ENCODE measurements at regions not wholly inside any gene's neighbourhood (a gene's known extent, or its start where the extent isn't known, plus 50 kb on each side); places are given as distances from the start of the nearest gene placed in this dataset.

DNA sequence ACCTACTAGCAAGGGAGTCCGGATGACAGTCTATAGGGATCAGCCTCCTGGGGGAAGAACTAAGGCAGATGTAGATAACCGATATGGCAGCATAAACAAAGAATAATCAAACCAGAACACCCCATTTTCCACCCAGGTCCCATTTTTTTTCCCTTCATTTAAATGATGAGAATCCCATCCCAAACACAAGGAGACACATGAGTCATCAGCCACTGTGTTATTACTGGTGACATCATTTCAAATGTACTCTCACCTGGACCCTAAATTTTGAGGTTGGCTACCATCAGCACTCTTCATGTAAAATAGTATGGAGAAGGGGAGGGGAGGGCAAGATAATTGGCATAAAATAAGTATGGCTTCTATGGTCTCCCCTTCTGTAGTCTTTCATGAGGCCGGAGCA lies 108.9 kb upstream of the GUCA2B start:
- Histone ChIP-seq H2BK5ac (ENCODE audit: insufficient read length, low read length) (no peak overlapping the region), H3K4me2 (ENCODE audit: insufficient read depth, insufficient read length, low read length) (no peak overlapping the region), H3K79me2 (ENCODE audit: insufficient read depth, low read length) (no peaks in the 10 kb centered on the region), H3K79me1 (ENCODE audit: insufficient read depth, low read depth, low read length, poor library complexity, severe bottlenecking) (no peaks in the 10 kb centered on the region), H4K8ac (replicated peaks; ENCODE audit: insufficient read length, low read depth, low read length) (no peak overlapping the region), H2BK20ac (ENCODE audit: low read depth, low read length, poor library complexity, severe bottlenecking) (no peak overlapping the region), H3K56ac (ENCODE audit: insufficient read length, low read depth, low read length) (no peak overlapping the region), H4K5ac (ENCODE audit: insufficient read length, low read depth, low read length) (no peak overlapping the region), H3K9me3 (ENCODE audit: control insufficient read depth, low read depth, low read length) (no peaks in the 10 kb centered on the region), H3K4ac (ENCODE audit: low read depth, low read length) (no peak overlapping the region), H3K4me1 (ENCODE audit: insufficient read depth, low read length) (no peaks in the 10 kb centered on the region), H3K14ac (ENCODE audit: insufficient read depth, low read length) (no peak overlapping the region), H3K18ac (ENCODE audit: insufficient read length, low read depth, low read length) (no peak overlapping the region), H3K9ac (ENCODE audit: extremely low read depth, insufficient read length, low read length) (no peak overlapping the region), H3K23ac (ENCODE audit: insufficient read length, low read depth, low read length) (no peak overlapping the region), H4K20me1 (ENCODE audit: control insufficient read depth, insufficient read depth, insufficient read length) (no peaks in the 10 kb centered on the region), H3K23me2 (ENCODE audit: insufficient read length, low read depth, low read length, poor library complexity, severe bottlenecking) (no peaks in the 10 kb centered on the region), H2BK12ac (ENCODE audit: insufficient read length, low read depth, low read length) (no peak overlapping the region), H2AK5ac (ENCODE audit: insufficient read length, low read length) (no peak overlapping the region), H2AFZ (ENCODE audit: low read length) (no peak overlapping the region), H2BK15ac (ENCODE audit: low read depth, low read length) (no peak overlapping the region), H3T11ph (ENCODE audit: low read length) (no peak overlapping the region), H4K91ac (ENCODE audit: insufficient read length, low read depth, low read length) (no peak overlapping the region), H2BK120ac (ENCODE audit: low read depth, low read length, poor library complexity, severe bottlenecking) (no peak overlapping the region), H3K27me3 (ENCODE audit: insufficient read depth, low read length) (no peaks in the 10 kb centered on the region), H3K27ac (ENCODE audit: insufficient read length, low read depth, low read length) (no peak overlapping the region)
- H3K4me1 Mint-ChIP-seq = peaks cover 7 to 11% of the 10 kb centered on the region in 2 experiments
- no peak overlapping the region for H3K27ac Mint-ChIP-seq
- H3K9me3 Mint-ChIP-seq = no peaks in the 10 kb centered on the region
- TF ChIP-seq, protein P1, sequence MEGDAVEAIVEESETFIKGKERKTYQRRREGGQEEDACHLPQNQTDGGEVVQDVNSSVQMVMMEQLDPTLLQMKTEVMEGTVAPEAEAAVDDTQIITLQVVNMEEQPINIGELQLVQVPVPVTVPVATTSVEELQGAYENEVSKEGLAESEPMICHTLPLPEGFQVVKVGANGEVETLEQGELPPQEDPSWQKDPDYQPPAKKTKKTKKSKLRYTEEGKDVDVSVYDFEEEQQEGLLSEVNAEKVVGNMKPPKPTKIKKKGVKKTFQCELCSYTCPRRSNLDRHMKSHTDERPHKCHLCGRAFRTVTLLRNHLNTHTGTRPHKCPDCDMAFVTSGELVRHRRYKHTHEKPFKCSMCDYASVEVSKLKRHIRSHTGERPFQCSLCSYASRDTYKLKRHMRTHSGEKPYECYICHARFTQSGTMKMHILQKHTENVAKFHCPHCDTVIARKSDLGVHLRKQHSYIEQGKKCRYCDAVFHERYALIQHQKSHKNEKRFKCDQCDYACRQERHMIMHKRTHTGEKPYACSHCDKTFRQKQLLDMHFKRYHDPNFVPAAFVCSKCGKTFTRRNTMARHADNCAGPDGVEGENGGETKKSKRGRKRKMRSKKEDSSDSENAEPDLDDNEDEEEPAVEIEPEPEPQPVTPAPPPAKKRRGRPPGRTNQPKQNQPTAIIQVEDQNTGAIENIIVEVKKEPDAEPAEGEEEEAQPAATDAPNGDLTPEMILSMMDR (conservative IDR thresholded peaks at IDR 0.05) = no peak
- DNase-seq = no peak
- H3K27me3 Mint-ChIP-seq (ENCODE audit: low read depth) = peaks cover 6% of the 10 kb centered on the region
- WGBS (ENCODE audit: extremely low coverage, insufficient read length, low lambda C conversion rate) = no CpG with 5 or more reads among the region's 3 CpGs
- H3K36me3 Mint-ChIP-seq (ENCODE audit: insufficient read depth in 1 of 3, low read depth in 3 of 3) = no peaks in the 10 kb centered on the region
- H3K4me3 Mint-ChIP-seq = no peak overlapping the region

Measured in H9 (cell line).